ENCODE measurements at regions not wholly inside any gene's neighbourhood (a gene's known extent, or its start where the extent isn't known, plus 50 kb on each side); places are given as distances from the start of the nearest gene placed in this dataset.

GRCh38 chr3:135368316-135368715, 573.3 kb downstream of the EPHB1 start:
- no peak overlapping the region for H2AFZ ChIP-seq (ENCODE audit: low read depth, low read length)
- H3K27ac ChIP-seq (ENCODE audit: extremely low read depth, low read depth, low read length) = no peak overlapping the region
- 17% methylated on average over 1 of the region's 3 CpGs for WGBS (ENCODE audit: insufficient coverage, low coverage, missing lambda C conversion rate)
- no TSS peak for BruUV-seq (replicated peaks)
- H3K4me3 ChIP-seq = no peak overlapping the region
- POLR2A ChIA-PET = no interaction called here
- no peak for ATAC-seq
- H3K36me3 ChIP-seq (ENCODE audit: control insufficient read depth, insufficient read depth, low read length) = no peaks in the 10 kb centered on the region
- H3K4me1 ChIP-seq (replicated peaks in 1 of 2; ENCODE audit: control insufficient read depth in 2 of 2, insufficient read depth in 2 of 2, low read length in 2 of 2) = no peaks in the 10 kb centered on the region
- FAIRE-seq = no peak
- H3K27me3 ChIP-seq (ENCODE audit: control insufficient read depth in 2 of 2, insufficient read depth in 2 of 2, low read length in 2 of 2) = no peaks in the 10 kb centered on the region
- no peaks in the 10 kb centered on the region for H3K79me2 ChIP-seq (ENCODE audit: control insufficient read depth, insufficient read depth, low read length)
- in situ Hi-C loops (cut with MboI) = no loop called here
- CTCF ChIA-PET (ENCODE audit: low intra/inter-chr PET ratio) = no interaction called here
- intact Hi-C loops (cut with micrococcal nuclease) = no loop called here
- no peak overlapping the region for H3K9ac ChIP-seq (ENCODE audit: insufficient read depth in 1 of 2, low read depth in 2 of 2, low read length in 2 of 2)
- no peaks in the 10 kb centered on the region for H4K20me1 ChIP-seq (replicated peaks; ENCODE audit: control insufficient read depth, insufficient read depth, low read length)
- H3K4me2 ChIP-seq (ENCODE audit: insufficient read depth, low read length) = no peak overlapping the region
- no peaks in the 10 kb centered on the region for H3K9me1 ChIP-seq (ENCODE audit: control insufficient read depth, insufficient read depth, low read length)
- H3K9me3 ChIP-seq (replicated peaks; ENCODE audit: control insufficient read depth, insufficient read depth, low read depth, low read length) = no peaks in the 10 kb centered on the region
- TF ChIP-seq ZNF124 (CRISPR knock-in tag; IDR thresholded peaks at IDR 0.05) (no peak), HSF4 (CRISPR knock-in tag; IDR thresholded peaks at IDR 0.05; ENCODE audit: borderline replicate concordance) (no peak), MCM5 (IDR thresholded peaks at IDR 0.05; ENCODE audit: low read depth) (no peak), CTBP1 (IDR thresholded peaks at IDR 0.05; ENCODE audit: borderline replicate concordance) (no peak), ELK1 (CRISPR knock-in tag; IDR thresholded peaks at IDR 0.05) (no peak), ZNF121 (CRISPR knock-in tag; conservative IDR thresholded peaks at IDR 0.05) (no peak), HBP1 (CRISPR knock-in tag; IDR thresholded peaks at IDR 0.05) (no peak), RAD51 (IDR thresholded peaks at IDR 0.05; ENCODE audit: borderline replicate concordance, low read depth) (no peak), ZNF408 (CRISPR knock-in tag; IDR thresholded peaks at IDR 0.05; ENCODE audit: low read depth) (no peak), IRF1 (CRISPR knock-in tag; IDR thresholded peaks at IDR 0.05; ENCODE audit: borderline replicate concordance) (no peak)
- DNase-seq (ENCODE audit: extremely low read depth in 1 of 4, low spot score in 3 of 4) = no peak

Data from K562 (cell line).